Transverse colon (tissue), 4 donors: ENCODE measurements at regions not wholly inside any gene's neighbourhood (a gene's known extent, or its start where the extent isn't known, plus 50 kb on each side); places are given as distances from the start of the nearest gene placed in this dataset.

Experiments used
- DNase-seq: peaks from one replicate; pipeline ENCODE4 v3.0.0-alpha.2; 2019
- H3K27ac ChIP-seq, 4 donors: fragments of 200-600 bp; sonication (generic); 2 replicates each; pipeline ENCODE4 v1.5.1; 2016 to 2018; ENCODE audit warnings: inconsistent platforms in 4 of 4
- H3K27me3 ChIP-seq: fragments of 200-600 bp; sonication (generic); 2 replicates; pipeline ENCODE4 v1.5.1; 2017; ENCODE audit warnings: inconsistent platforms
- H3K36me3 ChIP-seq, 4 donors: fragments of 200-600 bp; sonication (generic); 2 replicates each; pipeline ENCODE4 v1.5.1; 2017 to 2019; ENCODE audit warnings: inconsistent platforms in 4 of 4
- H3K4me1 ChIP-seq, 4 donors: fragments of 200-600 bp; sonication (generic); 2 replicates each; pipeline ENCODE4 v1.5.1; 2017 to 2020; ENCODE audit warnings: inconsistent platforms in 4 of 4
- H3K4me3 ChIP-seq, 4 donors: fragments of 200-600 bp; sonication (generic); 1 replicate in 1 of 4; 2 replicates in 3 of 4; pipeline versions ENCODE4 v1.5.1 to v1.6.1; 2017 to 2019; ENCODE audit warnings: inconsistent platforms in 4 of 4
- H3K9me3 ChIP-seq, 2 donors: fragments of 200-600 bp; sonication (generic); 2 replicates each; pipeline ENCODE4 v1.5.1; 2017 to 2019; ENCODE audit warnings: inconsistent platforms in 2 of 2
- CTCF ChIP-seq, 5 experiments: fragments of 200-600 bp in 3 of 5; fragments of 450-650 bp in 2 of 5; sonication (generic) in 3 of 5; IDR thresholded peaks; 1 replicate in 2 of 5; 2 replicates in 3 of 5; pipeline ENCODE4 v1.5.1; 2016 to 2017; ENCODE audit warnings: antibody characterized with exemption in 5 of 5, inconsistent platforms in 3 of 5, mild to moderate bottlenecking in 2 of 5, moderate library complexity in 1 of 5
- EP300 ChIP-seq: sonication (generic); formaldehyde crosslinking; IDR thresholded peaks from one replicate; pipeline ENCODE4 v1.6.1; 2017; ENCODE audit warnings: antibody characterized with exemption, low read depth
- POLR2A ChIP-seq: fragments of 450-650 bp; IDR thresholded peaks from one replicate; pipeline ENCODE4 v1.6.1; 2016; ENCODE audit warnings: antibody characterized with exemption, mild to moderate bottlenecking, moderate library complexity
- POLR2AphosphoS5 ChIP-seq, 3 donors: sonication (generic); formaldehyde crosslinking; IDR thresholded peaks; one replicate each; pipeline ENCODE4 v1.6.1; 2016; ENCODE audit warnings: antibody characterized with exemption in 3 of 3
- WGBS, 2 donors: methylation state at CpG; one replicate each; pipeline ENCODE4 v1.1.5; 2018; ENCODE audit warnings: low coverage in 1 of 2; 5-methylcytosine and 5-hydroxymethylcytosine counted together
- in situ Hi-C, 4 donors: fragments of 200-750 bp; cut with MboI; loops; one replicate each; pipeline versions ENCODE4 v1.15.0 to v1.15.1; 2017; ENCODE audit warnings: low sequenced_read_pairs in 3 of 4, low pct_ligation_motif_present in 1 of 4, low pct_unique_long_range_greater_than_20kb in 1 of 4
- intact Hi-C: fragments of 100-400 bp; cut with DNase I; formaldehyde crosslinking; loops from one replicate; pipeline ENCODE4 v1.15.1; 2023; ENCODE audit warnings: low total_unique reads

GRCh38 chr12:89247541-89247942 lies 104.8 kb downstream of the DUSP6 start:
- H3K9me3 ChIP-seq: no peaks in the 10 kb centered on the region
- no peak overlapping the region for H3K4me3 ChIP-seq
- intact Hi-C loops: no loop called here
- no peak overlapping the region for H3K27ac ChIP-seq
- no peak for DNase-seq
- no peak for TF ChIP-seq POLR2AphosphoS5 (IDR thresholded peaks at IDR 0.05)
- TF ChIP-seq CTCF (IDR thresholded peaks at IDR 0.05): no peak
- TF ChIP-seq EP300: no peak
- TF ChIP-seq POLR2A: no peak
- no peaks in the 10 kb centered on the region for H3K36me3 ChIP-seq
- H3K4me1 ChIP-seq: peaks cover 0 to 13% (median 0%) of the 10 kb centered on the region in 4 donors
- in situ Hi-C loops: no loop called here
- WGBS, 2 donors: 63 to 71% methylated on average over 1 to 2 of the region's 2 CpGs
- no peaks in the 10 kb centered on the region for H3K27me3 ChIP-seq

GRCh38 chr12:89245090-89245489 lies 107.2 kb downstream of the DUSP6 start:
- in situ Hi-C loops (no loop called here), intact Hi-C loops (no loop called here)
- 61 to 69% methylated on average over 5 of the region's 5 CpGs for WGBS, 2 donors
- TF ChIP-seq POLR2AphosphoS5 (IDR thresholded peaks at IDR 0.05): no peak
- no peak for TF ChIP-seq POLR2A
- TF ChIP-seq EP300: no peak
- no peak for TF ChIP-seq CTCF (IDR thresholded peaks at IDR 0.05)
- Histone ChIP-seq H3K4me1 (peaks cover 0 to 13% (median 0%) of the 10 kb centered on the region in 4 donors), H3K36me3 (no peaks in the 10 kb centered on the region), H3K27me3 (no peaks in the 10 kb centered on the region), H3K4me3 (no peak overlapping the region), H3K27ac (no peak overlapping the region), H3K9me3 (no peaks in the 10 kb centered on the region)
- DNase-seq: no peak

- peaks cover 0 to 13% (median 0%) of the 10 kb centered on the region in 4 donors for H3K4me1 ChIP-seq
- TF ChIP-seq POLR2AphosphoS5 (IDR thresholded peaks at IDR 0.05) (peak in 1 of 3 donors; percentile 25), EP300 (no peak)
- H3K27me3 ChIP-seq: no peaks in the 10 kb centered on the region
- DNase-seq: no peak
- no peaks in the 10 kb centered on the region for H3K36me3 ChIP-seq
- intact Hi-C loops: no loop called here
- no peaks in the 10 kb centered on the region for H3K9me3 ChIP-seq
- in situ Hi-C loops: no loop called here
- peak overlapping the region in 2 of 4 donors; percentile 16 to 35 for H3K27ac ChIP-seq
- H3K4me3 ChIP-seq: no peak overlapping the region
- 52 to 61% methylated on average over 3 of the region's 3 CpGs for WGBS, 2 donors
Observed at GRCh38 chr12:89244536-89244935, 107.8 kb downstream of the DUSP6 start.

GRCh38 chr12:89243771-89244170 lies 108.5 kb downstream of the DUSP6 start:
- Histone ChIP-seq H3K36me3 (no peaks in the 10 kb centered on the region), H3K9me3 (no peaks in the 10 kb centered on the region), H3K27ac (no peak overlapping the region), H3K27me3 (no peaks in the 10 kb centered on the region), H3K4me1 (peaks cover 0 to 13% (median 0%) of the 10 kb centered on the region in 4 donors), H3K4me3 (no peak overlapping the region)
- no peak for TF ChIP-seq CTCF (IDR thresholded peaks at IDR 0.05)
- no peak for TF ChIP-seq EP300
- TF ChIP-seq POLR2AphosphoS5 (IDR thresholded peaks at IDR 0.05): no peak
- TF ChIP-seq POLR2A: no peak
- intact Hi-C loops (no loop called here), in situ Hi-C loops (no loop called here)
- no peak for DNase-seq
- WGBS, 2 donors: 67 to 97% methylated on average over 1 of the region's 1 CpG

- Histone ChIP-seq H3K36me3 (no peaks in the 10 kb centered on the region), H3K4me3 (no peak overlapping the region), H3K27ac (no peak overlapping the region), H3K4me1 (peaks cover 0 to 21% (median 0%) of the 10 kb centered on the region in 4 donors), H3K9me3 (no peaks in the 10 kb centered on the region), H3K27me3 (no peaks in the 10 kb centered on the region)
- no peak for TF ChIP-seq CTCF (IDR thresholded peaks at IDR 0.05)
- TF ChIP-seq POLR2A: no peak
- no peak for TF ChIP-seq POLR2AphosphoS5 (IDR thresholded peaks at IDR 0.05)
- no peak for TF ChIP-seq EP300
- no peak for DNase-seq
- intact Hi-C loops: no loop called here
- WGBS, 2 donors: 90 to 97% methylated on average over 1 to 2 of the region's 2 CpGs
- in situ Hi-C loops: no loop called here
Observed at GRCh38 chr12:89239534-89239933, 112.8 kb downstream of the DUSP6 start.
